ENCODE measurements at regions not wholly inside any gene's neighbourhood (a gene's known extent, or its start where the extent isn't known, plus 50 kb on each side); places are given as distances from the start of the nearest gene placed in this dataset.

DNA sequence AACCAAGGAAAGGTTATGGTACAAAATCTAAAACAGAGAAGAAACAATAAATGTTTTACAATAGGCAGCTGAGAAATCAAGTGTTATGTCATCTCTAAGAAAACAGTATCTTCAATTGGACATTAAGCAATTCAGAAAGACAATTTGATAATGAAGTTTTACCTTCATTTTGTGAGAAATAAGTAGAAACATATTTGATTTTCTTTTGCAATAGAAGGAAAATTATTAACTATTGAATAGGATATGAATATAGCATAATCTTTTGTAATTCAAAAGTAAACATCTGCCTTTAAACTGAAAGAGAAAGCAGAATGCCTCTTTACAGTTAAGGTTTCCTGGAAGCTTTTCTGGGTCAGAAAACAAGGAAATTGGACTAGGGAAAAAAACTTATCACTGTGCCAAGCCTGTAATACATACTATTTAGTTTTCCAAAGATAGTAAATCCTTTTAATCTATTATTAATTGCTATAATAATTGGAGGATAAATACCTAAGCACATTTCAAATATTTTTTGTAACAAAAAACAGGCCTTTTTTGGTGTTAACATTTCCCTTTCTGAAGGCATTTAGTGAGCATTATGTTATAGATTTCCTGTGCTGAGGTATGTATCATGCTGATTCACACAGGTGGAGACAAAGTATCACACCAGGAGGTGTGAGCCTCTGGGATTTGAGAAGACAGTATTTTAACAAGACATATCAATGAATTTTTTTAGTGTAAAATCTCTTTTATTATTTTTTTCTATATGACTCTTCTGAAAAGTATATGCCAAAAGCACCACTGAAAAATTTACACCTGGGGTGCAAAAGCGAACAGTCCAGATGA lies 947.0 kb upstream of the CDH2 start:
- peak; percentile 27 for DNase-seq
- in situ Hi-C loops (cut with HindIII; ENCODE audit: low pct_ligation_motif_present, low pct_unique_long_range_greater_than_20kb, low sequenced_read_pairs): no loop called here

DNA sequence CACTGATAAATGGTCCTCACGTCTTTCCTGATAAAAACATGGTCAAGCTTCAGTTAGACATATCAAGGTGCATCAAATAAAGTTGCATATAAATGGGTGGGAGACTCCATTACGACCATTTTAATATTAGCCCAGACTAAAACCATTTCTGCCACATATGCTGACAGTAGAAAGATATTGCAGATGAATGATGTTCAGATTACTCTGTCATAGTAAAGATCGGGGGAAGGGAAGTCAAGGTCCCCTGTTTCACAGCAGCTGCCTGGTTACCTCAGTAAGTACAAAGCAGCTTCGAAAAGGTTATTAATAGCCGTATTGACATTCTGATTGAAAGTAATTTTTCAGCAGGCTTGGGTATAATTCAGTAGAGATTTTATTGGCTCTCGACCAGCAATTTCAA lies 927.7 kb upstream of the CDH2 start:
- DNase-seq: no peak
- in situ Hi-C loops (cut with HindIII; ENCODE audit: low pct_ligation_motif_present, low pct_unique_long_range_greater_than_20kb, low sequenced_read_pairs): no loop called here

DNA sequence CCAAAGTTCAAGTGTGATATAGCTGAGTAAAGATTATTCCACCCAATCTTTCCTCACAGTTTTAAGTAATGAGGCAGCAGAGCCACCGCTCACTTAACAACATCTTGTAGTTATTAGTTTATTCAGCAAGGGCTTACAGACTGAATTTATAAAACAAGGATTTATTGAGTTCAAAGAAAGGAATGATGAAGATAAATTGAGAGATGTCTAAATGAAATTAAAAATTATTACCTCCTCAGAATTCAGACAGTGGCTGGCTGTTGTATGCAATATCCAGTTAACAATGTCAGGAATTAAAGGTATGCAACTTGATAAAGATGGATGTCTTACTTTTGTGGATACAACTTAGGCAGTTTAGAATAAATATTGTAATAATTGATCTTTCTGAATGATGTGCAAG lies 927.3 kb upstream of the CDH2 start:
- in situ Hi-C loops (cut with HindIII; ENCODE audit: low pct_ligation_motif_present, low pct_unique_long_range_greater_than_20kb, low sequenced_read_pairs): no loop called here

DNA sequence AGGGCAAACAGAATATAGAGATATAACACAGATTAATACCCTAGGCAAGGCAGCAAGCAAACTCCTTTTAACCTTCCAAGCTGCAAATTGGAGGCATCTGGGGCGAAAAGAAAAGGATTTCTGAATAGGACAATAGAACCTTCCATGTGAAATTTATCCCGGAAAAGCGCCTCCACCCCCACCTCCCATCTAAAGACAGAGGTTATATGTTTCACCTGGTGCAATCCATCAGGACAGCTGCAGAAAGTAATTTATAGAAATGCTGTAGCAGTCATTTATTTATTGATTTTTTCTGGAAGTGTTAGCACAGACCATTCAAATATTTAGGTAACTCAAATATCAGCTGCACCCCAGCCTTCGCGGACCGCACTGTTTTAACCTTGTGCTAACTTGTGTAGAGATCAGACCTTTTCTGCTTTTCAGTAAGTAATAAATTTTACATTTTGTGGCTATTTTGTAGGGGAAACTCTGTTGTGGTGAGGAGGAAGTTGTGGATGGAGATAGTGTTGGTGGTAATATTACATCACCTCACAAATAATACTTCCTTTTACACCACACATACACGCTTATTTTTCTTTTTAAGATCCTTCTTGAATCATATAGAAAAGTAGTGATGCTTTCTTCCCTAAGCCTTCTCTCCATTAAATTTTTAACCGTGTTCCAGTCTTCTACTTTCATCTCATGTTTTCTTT lies 919.3 kb upstream of the CDH2 start:
- in situ Hi-C loops (cut with HindIII; ENCODE audit: low pct_ligation_motif_present, low pct_unique_long_range_greater_than_20kb, low sequenced_read_pairs): no loop called here
- DNase-seq: no peak

More for the DNA sequence above, 927.3 kb upstream of the CDH2 start:
- no peak for DNase-seq

DNA sequence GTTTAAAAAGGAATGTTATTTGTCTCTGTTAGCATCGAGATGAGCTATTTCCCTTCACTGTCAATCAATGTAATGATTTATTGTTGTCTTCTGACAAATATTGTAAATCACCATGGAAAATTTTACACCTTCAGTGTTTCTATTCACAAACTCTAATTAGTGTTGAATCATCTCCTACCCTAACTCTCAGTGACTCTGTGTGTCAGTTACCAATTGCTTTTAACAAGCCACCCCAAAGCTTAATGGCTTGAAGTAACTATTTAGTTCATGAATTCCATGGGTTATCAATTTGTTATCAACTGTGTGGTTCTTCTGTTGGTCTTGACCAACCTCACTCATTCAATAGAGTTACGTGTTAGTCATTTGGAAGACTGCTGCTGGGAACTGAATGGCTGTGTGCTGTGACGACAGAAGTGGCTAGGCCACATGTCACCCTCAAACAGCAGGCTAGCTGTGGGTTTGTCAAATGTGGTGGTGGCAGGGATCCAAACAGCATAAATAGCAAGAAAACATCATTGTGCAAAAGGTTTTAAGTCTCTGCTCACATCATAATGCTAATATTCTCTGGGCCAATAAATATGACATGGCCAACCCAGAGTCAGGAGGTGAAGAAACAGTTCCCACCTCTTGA lies 910.8 kb upstream of the CDH2 start:
- in situ Hi-C loops (cut with HindIII; ENCODE audit: low pct_ligation_motif_present, low pct_unique_long_range_greater_than_20kb, low sequenced_read_pairs): no loop called here

DNA sequence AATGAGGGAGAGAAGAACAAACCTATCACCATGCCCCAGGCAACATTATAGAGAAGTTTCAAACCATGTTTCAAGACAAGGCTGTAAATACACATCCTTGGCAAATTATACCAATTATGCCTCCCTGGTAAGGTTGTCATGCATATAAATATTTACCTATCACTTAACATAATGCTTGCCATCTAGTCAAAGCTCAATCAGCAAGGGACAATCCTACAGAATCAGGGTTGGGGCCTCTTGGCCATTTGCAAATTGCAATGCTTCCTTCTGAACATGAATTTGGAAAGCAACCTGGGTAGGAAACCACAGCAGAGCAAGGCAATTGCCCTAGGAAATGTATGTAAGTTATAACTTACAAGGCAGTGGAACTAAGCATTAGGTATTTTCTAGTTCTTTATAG lies 907.2 kb upstream of the CDH2 start:
- in situ Hi-C loops (cut with HindIII; ENCODE audit: low pct_ligation_motif_present, low pct_unique_long_range_greater_than_20kb, low sequenced_read_pairs): no loop called here
- no peak for DNase-seq

More for the DNA sequence above, 910.8 kb upstream of the CDH2 start:
- DNase-seq: no peak

DNA sequence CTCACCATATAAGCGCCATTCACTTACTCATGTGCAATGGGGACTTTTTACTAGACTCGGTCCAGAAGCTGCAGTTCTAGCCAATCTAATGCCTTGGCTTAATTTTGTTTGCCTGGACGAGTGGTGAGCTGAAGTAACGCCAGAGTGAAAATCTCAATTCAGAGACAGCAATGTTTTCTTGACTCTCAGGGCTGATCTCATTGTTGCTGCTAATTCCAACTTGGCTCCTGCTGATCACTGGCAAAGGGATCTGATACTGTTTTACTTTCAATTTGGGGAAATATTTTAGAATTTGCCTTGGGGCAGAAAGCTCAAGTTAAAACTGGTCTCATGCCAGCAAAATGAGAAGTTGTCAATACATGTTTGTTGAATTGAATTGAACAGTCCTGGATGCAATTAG lies 906.6 kb upstream of the CDH2 start:
- no peak for DNase-seq
- in situ Hi-C loops (cut with HindIII; ENCODE audit: low pct_ligation_motif_present, low pct_unique_long_range_greater_than_20kb, low sequenced_read_pairs): no loop called here

DNA sequence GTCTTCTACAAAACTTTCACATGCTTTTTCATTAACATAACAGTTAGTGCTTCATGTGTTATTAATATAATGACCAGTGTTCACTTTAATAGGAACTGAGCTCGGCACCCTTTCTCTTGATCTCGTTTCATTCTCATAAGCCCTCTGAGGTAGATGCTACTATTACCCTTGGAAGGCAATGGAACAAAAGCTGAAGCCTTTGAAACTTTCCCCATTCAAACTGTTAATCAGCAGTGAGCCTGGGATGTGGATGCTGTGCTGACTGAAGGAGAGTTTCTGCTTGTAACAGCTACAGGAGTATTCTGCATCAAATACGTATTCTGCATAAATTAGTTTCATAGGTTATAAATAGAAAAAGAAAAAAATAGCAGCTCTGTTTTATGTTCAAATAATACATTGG lies 904.0 kb upstream of the CDH2 start:
- no peak for DNase-seq
- in situ Hi-C loops (cut with HindIII; ENCODE audit: low pct_ligation_motif_present, low pct_unique_long_range_greater_than_20kb, low sequenced_read_pairs): no loop called here

DNA sequence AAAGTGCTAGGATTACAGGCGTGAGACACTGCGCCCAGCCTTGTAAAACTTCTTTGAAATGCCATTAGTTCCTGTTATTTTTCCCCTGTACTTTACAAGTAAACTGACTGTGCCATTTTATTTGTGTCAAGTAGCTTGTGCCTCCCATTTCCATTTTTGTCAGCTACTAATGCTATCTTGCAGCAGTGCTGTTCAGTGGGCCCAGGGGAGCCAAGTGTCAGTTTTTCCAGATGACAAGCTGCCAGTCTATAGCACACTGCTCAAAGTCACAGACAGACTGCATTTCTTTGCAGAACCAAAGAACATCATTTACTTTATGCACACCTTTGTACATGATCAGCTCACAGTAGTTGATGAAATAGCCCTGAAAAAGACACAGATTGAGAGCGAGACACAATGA lies 901.3 kb upstream of the CDH2 start:
- in situ Hi-C loops (cut with HindIII; ENCODE audit: low pct_ligation_motif_present, low pct_unique_long_range_greater_than_20kb, low sequenced_read_pairs): no loop called here
- no peak for DNase-seq

DNA sequence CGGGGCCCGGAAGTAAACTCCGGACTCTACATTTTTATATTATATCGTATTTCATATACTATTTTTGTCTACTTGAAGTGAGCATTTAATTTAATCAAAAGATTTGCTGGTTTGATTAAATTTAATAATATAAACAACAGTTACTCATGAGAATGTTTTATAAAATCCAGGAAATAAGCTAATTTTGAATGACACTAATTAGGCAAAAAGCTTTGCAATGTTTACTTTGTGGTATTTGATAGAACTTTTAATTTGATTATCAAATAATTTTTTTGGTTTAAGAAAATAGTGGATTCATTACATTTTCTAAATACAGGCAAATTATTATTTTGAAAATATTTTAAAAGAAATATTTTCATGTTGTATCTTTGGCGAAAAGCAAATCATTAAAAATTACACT lies 900.4 kb upstream of the CDH2 start:
- DNase-seq: no peak
- in situ Hi-C loops (cut with HindIII; ENCODE audit: low pct_ligation_motif_present, low pct_unique_long_range_greater_than_20kb, low sequenced_read_pairs): no loop called here

DNA sequence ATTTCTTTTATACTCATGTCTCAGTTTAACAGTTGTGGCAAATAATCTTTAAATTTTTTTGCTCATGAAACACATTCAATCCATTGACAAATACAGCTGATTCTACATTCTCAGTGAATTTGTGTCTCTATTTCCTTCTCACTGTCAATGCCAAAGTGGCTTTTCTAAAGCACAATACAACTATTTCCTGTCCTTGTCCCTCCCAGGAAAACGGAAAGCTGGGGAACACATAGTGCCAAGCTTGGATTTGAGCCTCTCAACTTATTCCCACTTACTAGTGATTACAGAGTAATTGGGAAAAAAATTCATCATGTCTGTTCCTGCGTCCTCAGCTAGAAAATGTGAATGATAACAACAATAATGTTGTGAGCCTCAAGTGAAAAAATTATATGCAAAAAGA lies 899.7 kb upstream of the CDH2 start:
- in situ Hi-C loops (cut with HindIII; ENCODE audit: low pct_ligation_motif_present, low pct_unique_long_range_greater_than_20kb, low sequenced_read_pairs): no loop called here

DNA sequence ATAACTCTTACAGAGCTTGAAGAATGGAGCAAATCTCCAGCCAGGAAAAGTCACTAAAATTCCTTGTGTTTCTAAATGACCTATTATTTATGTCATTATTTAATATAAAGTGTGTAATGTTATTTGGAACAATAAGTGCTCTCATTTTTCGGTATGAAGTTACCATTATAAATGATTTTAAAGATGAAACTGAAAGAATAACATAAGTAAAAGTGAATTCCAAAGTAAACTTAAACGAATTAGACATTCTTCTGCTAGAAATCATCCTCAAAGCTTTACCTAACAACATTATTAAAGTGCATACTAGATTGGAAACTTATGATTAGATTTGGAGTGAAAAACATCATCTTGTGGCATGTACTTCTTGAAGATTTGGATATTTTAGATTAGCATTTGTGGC lies 897.2 kb upstream of the CDH2 start:
- in situ Hi-C loops (cut with HindIII; ENCODE audit: low pct_ligation_motif_present, low pct_unique_long_range_greater_than_20kb, low sequenced_read_pairs): no loop called here
- no peak for DNase-seq

More for the DNA sequence above, 899.7 kb upstream of the CDH2 start:
- no peak for DNase-seq

DNA sequence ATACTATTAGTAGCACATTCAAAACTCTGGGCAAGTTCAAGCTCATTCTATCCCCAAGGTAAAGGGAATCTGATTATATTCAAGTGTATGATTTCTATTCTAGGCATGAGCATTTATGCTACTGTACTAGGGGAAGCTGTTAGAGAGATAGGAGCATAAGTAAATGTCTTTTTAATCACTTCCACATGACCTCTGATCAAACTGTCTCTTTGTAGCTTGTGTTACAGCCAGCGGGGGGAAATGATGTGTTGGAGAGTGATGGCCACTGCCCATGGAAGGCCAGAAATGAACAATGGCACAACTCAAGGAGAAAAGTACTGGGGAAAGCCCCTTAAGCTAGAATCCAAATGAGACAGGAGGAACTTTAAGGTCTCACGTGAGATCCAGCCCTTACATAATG lies 894.9 kb upstream of the CDH2 start:
- DNase-seq: no peak
- in situ Hi-C loops (cut with HindIII; ENCODE audit: low pct_ligation_motif_present, low pct_unique_long_range_greater_than_20kb, low sequenced_read_pairs): no loop called here

DNA sequence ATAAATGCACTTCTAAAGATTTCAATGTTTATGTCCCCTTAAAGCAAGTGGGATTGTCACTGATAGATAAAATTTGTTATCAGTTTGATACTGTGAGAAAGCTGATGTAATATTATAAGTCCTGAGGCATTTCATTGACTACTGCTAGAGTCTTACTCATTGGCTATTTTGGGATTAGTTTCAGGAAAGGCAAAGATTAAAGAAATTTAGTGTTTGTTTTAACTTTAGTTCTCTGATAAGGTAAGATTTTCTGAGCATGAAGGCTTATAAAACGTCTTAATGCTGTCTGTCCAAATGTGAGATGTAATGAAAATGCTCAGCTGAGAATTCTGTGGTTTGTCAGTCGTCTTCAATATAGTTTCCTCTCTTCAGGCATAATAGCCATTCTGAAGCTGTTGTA lies 886.4 kb upstream of the CDH2 start:
- DNase-seq: no peak
- in situ Hi-C loops (cut with HindIII; ENCODE audit: low pct_ligation_motif_present, low pct_unique_long_range_greater_than_20kb, low sequenced_read_pairs): no loop called here

DNA sequence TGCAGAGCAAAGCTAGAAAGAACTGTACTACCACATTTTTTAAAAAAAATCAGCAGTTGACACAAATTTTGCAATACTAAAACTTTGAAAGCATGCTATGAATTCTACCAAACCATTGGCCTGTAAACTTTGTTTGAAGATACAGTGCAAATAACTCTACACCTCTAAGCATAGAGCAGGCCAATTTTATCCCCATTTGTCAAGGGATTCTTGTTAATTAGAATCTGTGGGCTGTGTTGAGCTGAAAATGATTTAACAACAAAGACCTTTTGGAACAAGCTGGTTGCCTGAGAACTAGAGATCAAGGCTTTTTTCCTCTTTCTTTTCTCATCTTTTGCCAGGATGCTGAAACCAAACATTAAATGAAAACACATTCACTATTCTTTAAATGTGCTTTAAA lies 886.0 kb upstream of the CDH2 start:
- in situ Hi-C loops (cut with HindIII; ENCODE audit: low pct_ligation_motif_present, low pct_unique_long_range_greater_than_20kb, low sequenced_read_pairs): no loop called here
- no peak for DNase-seq

DNA sequence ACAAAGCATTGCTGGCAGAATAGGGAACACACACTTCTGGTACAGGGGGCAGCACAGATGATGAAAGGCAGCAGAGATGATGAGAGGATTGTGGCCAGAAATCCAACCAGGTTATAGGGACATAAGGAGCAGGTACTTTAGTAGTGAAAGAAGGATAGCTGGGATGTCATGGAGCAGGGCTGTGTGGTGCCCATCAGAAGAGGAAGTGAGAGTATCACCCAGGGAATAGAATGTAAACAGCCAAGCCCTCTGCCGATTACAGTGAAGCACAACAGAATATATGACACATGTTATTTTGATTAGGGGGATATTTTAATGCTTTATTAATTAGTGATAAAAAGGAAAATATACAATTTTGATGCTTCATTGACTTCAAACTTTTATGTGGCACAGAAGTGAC lies 883.4 kb upstream of the CDH2 start:
- DNase-seq: no peak
- in situ Hi-C loops (cut with HindIII; ENCODE audit: low pct_ligation_motif_present, low pct_unique_long_range_greater_than_20kb, low sequenced_read_pairs): no loop called here

DNA sequence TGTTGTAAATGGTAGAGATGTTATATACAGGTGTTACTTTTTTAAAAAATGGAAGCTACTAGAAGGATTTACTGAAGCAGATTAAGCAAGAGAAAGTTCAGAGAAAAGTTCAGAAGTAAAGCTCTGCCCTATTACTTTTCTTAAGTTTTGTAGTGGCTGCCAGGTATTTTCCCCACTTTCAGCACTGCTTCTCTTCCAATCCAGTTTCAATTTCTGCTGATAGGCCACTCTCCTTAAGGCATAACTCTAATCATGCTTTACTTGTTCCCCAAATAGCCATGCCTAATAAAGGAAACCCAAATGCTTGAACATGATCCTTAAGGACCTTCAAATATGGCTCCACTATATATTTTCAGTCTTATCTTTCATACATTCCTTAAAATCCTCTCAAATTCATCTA lies 880.8 kb upstream of the CDH2 start:
- no peak for DNase-seq
- in situ Hi-C loops (cut with HindIII; ENCODE audit: low pct_ligation_motif_present, low pct_unique_long_range_greater_than_20kb, low sequenced_read_pairs): no loop called here

DNA sequence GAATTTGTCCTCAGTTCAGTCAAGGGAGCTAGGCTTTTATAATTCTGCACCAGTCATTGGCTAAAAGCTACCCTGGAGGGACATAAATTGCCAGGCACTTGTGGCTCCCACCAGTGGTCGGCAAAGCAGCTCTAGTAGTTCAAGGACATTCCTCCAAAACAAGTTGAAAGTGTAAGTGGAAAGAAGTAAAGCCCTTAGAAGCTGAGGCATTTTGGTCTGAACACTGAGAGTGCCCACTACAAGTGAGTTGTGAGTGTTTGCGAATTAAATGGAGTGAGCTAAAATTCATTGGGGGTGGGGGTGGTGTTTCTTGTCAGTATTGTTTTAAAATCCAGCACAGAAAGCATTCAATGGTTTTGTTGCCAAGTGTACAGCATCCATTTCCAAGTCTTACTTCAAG lies 879.9 kb upstream of the CDH2 start:
- in situ Hi-C loops (cut with HindIII; ENCODE audit: low pct_ligation_motif_present, low pct_unique_long_range_greater_than_20kb, low sequenced_read_pairs): no loop called here
- DNase-seq: no peak

DNA sequence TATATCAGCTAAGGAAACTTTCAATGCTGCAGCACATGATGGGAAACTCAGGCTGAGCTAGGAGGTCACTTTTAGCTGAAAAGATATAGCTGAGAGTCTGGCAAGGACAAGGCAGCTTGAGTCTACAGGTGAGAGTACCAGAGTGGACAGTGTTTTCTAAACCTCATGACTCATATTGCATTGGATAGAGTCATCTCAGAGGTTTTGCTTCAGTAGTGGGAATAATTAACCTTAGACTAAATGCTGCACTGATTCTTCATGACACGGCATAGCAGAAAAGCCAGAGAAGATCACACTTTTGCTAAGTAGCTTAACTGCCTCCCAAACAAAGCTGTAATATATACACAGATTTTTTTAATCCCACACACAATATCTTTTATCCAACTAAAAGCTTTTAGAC lies 865.0 kb upstream of the CDH2 start:
- in situ Hi-C loops (cut with HindIII; ENCODE audit: low pct_ligation_motif_present, low pct_unique_long_range_greater_than_20kb, low sequenced_read_pairs): no loop called here
- peak; percentile 35 for DNase-seq

All from ACHN (cell line).